ENCODE measurements at regions not wholly inside any gene's neighbourhood (a gene's known extent, or its start where the extent isn't known, plus 50 kb on each side); places are given as distances from the start of the nearest gene placed in this dataset.

- DNase-seq (ENCODE audit: low spot score), result no peak
- BruUV-seq (replicated peaks), result no TSS peak
- H3K27ac ChIP-seq (ENCODE audit: low read depth, low read length, poor library complexity, severe bottlenecking), result no peak overlapping the region
Observed at GRCh38 chr10:33109384-33109783, 151.4 kb upstream of the ITGB1 start.

DNA sequence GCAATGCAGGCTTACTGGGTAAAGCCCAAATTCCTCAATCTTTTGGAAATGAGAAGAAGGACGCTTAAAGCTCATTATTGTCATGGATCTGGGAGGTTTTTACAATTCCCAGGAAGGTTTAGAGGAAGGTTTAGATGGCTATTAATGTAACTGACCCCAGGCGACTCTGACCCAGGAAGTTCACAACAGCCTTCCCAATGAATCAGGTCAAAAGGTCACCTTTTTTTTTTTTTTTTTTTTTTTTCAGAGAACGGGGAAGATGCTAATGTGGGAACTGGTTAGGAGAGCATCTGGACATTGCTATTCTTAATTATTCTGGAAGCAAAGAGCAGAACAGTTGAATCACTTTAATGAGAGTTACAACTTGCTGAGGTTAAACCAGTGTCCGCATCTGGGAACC, 149.9 kb upstream of the ITGB1 start:
- Histone ChIP-seq H3K36me3 (ENCODE audit: insufficient read depth, low read length, poor library complexity, severe bottlenecking) (no peaks in the 10 kb centered on the region), H3K4me1 (ENCODE audit: insufficient read depth, low read length, poor library complexity, severe bottlenecking) (peaks cover 18% of the 10 kb centered on the region), H3K4me3 (ENCODE audit: low read depth, low read length, poor library complexity, severe bottlenecking) (no peak overlapping the region), H3K27ac (ENCODE audit: low read depth, low read length, poor library complexity, severe bottlenecking) (no peak overlapping the region), H3K9me3 (ENCODE audit: low read depth, low read length, poor library complexity, severe bottlenecking) (no peaks in the 10 kb centered on the region), H3K27me3 (replicated peaks; ENCODE audit: insufficient read depth, low read depth, low read length, poor library complexity) (no peaks in the 10 kb centered on the region)
- ChIA-PET CTCF (no interaction called here), POLR2A (ENCODE audit: low non-redundant PET) (interaction anchor here (0.7 kb wide), 1 partner anchor 17 kb away, joined by 24 read pairs; no protein-coding TSS in a partner anchor)
- no TSS peak for BruUV-seq (replicated peaks)
- intact Hi-C loops (cut with micrococcal nuclease; ENCODE audit: unreplicated experiment), result no loop called here
- no peak for DNase-seq (ENCODE audit: low spot score)
- no peak for TF ChIP-seq EZH2 (IDR thresholded peaks at IDR 0.05; ENCODE audit: borderline replicate concordance, low read depth, low read length, poor library complexity, severe bottlenecking)

More at GRCh38 chr10:33109384-33109783, 151.4 kb upstream of the ITGB1 start:
- POLR2A ChIA-PET (ENCODE audit: low non-redundant PET), result no interaction called here
- Histone ChIP-seq H3K36me3 (ENCODE audit: insufficient read depth, low read length, poor library complexity, severe bottlenecking) (no peaks in the 10 kb centered on the region), H3K4me1 (ENCODE audit: insufficient read depth, low read length, poor library complexity, severe bottlenecking) (peaks cover 18% of the 10 kb centered on the region), H3K4me3 (ENCODE audit: low read depth, low read length, poor library complexity, severe bottlenecking) (no peak overlapping the region), H3K27me3 (replicated peaks; ENCODE audit: insufficient read depth, low read depth, low read length, poor library complexity) (no peaks in the 10 kb centered on the region), H3K9me3 (ENCODE audit: low read depth, low read length, poor library complexity, severe bottlenecking) (no peaks in the 10 kb centered on the region)
- CTCF ChIA-PET, result no interaction called here
- intact Hi-C loops (cut with micrococcal nuclease; ENCODE audit: unreplicated experiment), result no loop called here
- no peak for TF ChIP-seq CTCF (conservative IDR thresholded peaks at IDR 0.05; ENCODE audit: low read depth, low read length)
- TF ChIP-seq EZH2 (IDR thresholded peaks at IDR 0.05; ENCODE audit: borderline replicate concordance, low read depth, low read length, poor library complexity, severe bottlenecking), result no peak

GRCh38 chr10:33106767-33107166, 148.7 kb upstream of the ITGB1 start:
- intact Hi-C loops (cut with micrococcal nuclease; ENCODE audit: unreplicated experiment), result no loop called here
- Histone ChIP-seq H3K9me3 (ENCODE audit: low read depth, low read length, poor library complexity, severe bottlenecking) (no peaks in the 10 kb centered on the region), H3K27ac (ENCODE audit: low read depth, low read length, poor library complexity, severe bottlenecking) (no peak overlapping the region), H3K27me3 (replicated peaks; ENCODE audit: insufficient read depth, low read depth, low read length, poor library complexity) (no peaks in the 10 kb centered on the region), H3K36me3 (ENCODE audit: insufficient read depth, low read length, poor library complexity, severe bottlenecking) (no peaks in the 10 kb centered on the region), H3K4me3 (ENCODE audit: low read depth, low read length, poor library complexity, severe bottlenecking) (no peak overlapping the region), H3K4me1 (ENCODE audit: insufficient read depth, low read length, poor library complexity, severe bottlenecking) (peaks cover 11% of the 10 kb centered on the region)
- TF ChIP-seq CTCF (conservative IDR thresholded peaks at IDR 0.05; ENCODE audit: low read depth, low read length) (no peak), EZH2 (IDR thresholded peaks at IDR 0.05; ENCODE audit: borderline replicate concordance, low read depth, low read length, poor library complexity, severe bottlenecking) (no peak)
- DNase-seq (ENCODE audit: low spot score), result no peak
- ChIA-PET POLR2A (ENCODE audit: low non-redundant PET) (no interaction called here), CTCF (interaction anchor here (0.6 kb wide), 1 partner anchor 280 kb away, joined by 3 read pairs; no protein-coding TSS in a partner anchor)
- no TSS peak for BruUV-seq (replicated peaks)

DNA sequence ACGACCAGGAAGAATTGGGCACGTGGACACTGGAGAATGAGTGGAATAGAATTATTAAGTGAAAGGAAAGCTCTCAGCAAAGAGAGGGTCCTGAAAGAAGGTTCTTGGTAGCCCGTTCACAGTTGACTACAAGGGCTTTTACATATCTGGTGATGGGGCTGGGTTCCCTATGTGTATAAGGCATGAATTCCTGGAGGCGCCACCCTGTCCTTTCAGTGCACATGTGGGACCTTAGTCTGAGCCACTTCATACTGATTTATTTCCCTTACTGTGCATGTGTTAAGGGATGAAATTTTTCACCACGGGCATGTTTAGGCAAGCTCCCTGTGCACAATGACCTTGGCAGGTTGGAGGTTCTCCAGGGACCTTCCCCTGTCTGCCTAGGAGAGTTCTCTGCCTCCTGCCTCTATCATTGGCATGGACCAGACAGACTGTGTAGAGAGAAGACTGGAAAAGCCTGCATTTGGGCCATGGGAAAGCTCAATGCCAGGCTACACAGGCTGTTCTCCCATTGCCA, 145.9 kb upstream of the ITGB1 start:
- H3K36me3 ChIP-seq (ENCODE audit: insufficient read depth, low read length, poor library complexity, severe bottlenecking), result no peaks in the 10 kb centered on the region
- ChIA-PET CTCF (no interaction called here), POLR2A (ENCODE audit: low non-redundant PET) (no interaction called here)
- H3K27me3 ChIP-seq (replicated peaks; ENCODE audit: insufficient read depth, low read depth, low read length, poor library complexity), result no peaks in the 10 kb centered on the region
- no peaks in the 10 kb centered on the region for H3K9me3 ChIP-seq (ENCODE audit: low read depth, low read length, poor library complexity, severe bottlenecking)
- no peak for TF ChIP-seq CTCF (conservative IDR thresholded peaks at IDR 0.05; ENCODE audit: low read depth, low read length)
- no peak for TF ChIP-seq EZH2 (IDR thresholded peaks at IDR 0.05; ENCODE audit: borderline replicate concordance, low read depth, low read length, poor library complexity, severe bottlenecking)
- BruUV-seq (replicated peaks), result no TSS peak
- no peak overlapping the region for H3K27ac ChIP-seq (ENCODE audit: low read depth, low read length, poor library complexity, severe bottlenecking)
- H3K4me1 ChIP-seq (ENCODE audit: insufficient read depth, low read length, poor library complexity, severe bottlenecking), result no peaks in the 10 kb centered on the region
- no peak for DNase-seq (ENCODE audit: low spot score)
- intact Hi-C loops (cut with micrococcal nuclease; ENCODE audit: unreplicated experiment), result no loop called here
- H3K4me3 ChIP-seq (ENCODE audit: low read depth, low read length, poor library complexity, severe bottlenecking), result no peak overlapping the region
